ENCODE measurements at regions not wholly inside any gene's neighbourhood (a gene's known extent, or its start where the extent isn't known, plus 50 kb on each side); places are given as distances from the start of the nearest gene placed in this dataset.
A peak's percentile ranks its signal among the peaks of the same experiment; 100 is the strongest.

DNA sequence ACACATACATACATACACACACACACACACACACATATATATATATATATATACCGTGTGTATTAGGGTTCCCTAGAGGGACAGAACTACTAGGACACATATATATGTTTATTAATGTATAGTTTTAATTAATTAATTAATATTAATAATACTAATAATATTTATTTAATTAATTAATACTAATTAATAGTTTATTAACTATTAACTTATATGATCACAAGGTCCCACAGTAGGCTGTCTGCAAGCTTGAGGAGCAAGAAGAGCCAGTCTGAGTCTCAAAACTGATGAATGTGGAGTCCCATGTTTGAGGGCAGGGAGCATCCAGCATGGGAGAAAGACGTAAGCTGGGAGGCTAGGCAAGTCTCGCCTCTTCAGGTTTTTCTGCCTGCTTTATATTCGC lies 398.0 kb upstream of the KIF2A start:
- DNase-seq, result no peak
- no peak for ATAC-seq
- intact Hi-C loops (cut with DNase I), result no loop called here

DNA sequence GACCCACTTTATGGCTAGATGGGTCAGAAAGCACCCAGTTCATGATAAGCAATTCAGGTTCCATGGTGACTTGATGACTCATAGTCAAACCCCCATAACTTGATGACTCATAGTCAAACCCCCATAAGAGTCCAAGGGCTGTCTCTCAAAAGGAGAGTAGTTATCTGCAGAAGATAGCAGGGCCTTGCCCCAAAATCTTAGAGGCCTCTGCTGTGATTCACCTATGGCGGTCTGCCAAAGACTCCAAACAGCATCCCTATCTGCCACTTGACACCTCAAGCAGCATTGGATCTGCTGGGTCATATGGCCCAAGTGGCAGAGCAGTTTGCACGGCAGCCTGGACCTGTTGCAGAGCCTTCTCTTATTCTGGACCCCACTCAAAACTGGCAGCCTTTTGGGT lies 395.2 kb upstream of the KIF2A start:
- DNase-seq, result no peak
- no peak for ATAC-seq
- intact Hi-C loops (cut with DNase I), result no loop called here

DNA sequence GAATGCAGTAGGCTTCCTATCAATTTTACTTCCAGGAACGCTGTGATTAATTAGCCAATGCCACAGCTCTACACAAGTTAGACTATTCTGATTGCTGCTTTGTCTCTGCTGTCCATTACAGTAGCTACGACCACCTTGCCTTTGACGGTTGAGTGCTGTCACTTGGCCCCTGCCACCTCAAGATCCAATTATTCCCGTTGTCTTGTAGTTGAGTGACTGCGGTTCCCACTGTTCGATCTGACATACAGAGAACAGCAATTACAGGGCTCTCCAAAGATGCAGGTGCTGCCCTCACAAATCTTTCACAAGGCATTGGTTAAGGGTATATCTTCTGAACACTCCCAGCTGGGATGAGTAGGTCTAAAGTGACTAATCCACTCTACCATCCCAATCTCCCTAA lies 393.4 kb upstream of the KIF2A start:
- intact Hi-C loops (cut with DNase I), result no loop called here
- no peak for ATAC-seq
- DNase-seq, result no peak

DNA sequence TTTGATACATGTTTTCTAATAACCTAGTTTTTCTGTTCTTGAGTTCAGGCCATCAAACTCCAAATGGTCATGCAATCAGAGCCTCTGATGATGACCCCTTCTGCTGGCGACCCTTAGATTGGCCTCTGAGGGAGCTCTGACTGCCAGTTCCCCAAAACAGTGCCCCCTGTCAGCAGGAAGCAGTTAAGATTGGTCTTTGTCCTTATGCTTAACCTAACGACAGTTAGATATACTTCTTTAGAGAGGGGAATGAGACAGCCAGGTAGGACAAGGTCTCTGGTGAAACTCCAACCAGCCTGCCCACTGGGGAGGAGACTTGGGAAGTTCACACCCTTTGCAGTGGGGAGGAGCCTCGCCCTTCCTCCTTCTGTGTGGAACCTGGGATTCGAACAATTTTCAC lies 390.4 kb upstream of the KIF2A start:
- no peak for DNase-seq
- no peak for ATAC-seq
- intact Hi-C loops (cut with DNase I), result no loop called here

DNA sequence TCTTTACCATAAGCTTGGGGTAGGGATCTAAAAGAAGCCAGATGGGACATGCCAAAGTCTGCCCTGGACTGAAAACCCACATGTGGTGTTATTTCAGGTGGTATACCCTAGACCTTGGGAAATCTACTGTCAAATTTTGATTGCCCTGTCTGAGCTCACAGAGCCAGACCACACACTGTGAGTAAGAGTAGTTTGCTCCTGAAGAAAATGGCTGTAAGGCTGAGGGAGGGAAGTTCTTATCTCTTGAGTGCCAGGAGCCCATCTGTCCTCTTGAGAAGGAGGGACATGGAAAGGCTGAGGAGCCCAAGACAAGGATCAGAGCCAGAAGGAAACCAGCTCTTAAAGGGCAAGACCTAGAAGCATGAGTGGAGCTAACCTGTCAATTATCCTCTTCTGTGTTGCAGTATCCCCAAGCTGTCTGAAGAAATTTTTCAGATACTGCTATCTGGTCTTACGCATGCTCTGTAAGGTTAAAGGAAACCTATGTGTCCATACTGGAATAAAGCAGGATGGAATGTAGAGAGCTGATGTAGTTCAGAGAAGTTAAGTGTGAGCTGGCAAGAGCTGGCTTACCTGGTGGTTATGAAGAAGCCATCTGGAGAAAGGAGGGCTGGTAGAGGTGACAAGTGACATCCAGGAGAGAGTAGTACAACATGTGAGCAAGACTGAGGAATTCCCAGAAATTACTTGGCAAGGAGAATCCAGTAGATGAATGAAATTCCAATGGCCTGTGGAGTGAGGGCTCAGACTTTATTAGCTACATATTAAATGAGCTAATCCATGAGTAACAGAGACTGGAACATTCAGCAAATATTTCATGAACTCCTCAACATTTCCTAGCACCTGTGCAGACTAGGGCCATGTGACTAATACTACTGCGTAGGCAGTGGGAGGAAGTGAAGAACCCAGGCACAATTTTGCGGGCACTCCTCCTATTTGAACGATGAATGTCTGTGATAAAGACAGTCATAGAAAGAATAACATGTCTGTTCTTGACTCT lies 389.1 kb upstream of the KIF2A start:
- ATAC-seq, result no peak
- no peak for DNase-seq
- intact Hi-C loops (cut with DNase I), result no loop called here

DNA sequence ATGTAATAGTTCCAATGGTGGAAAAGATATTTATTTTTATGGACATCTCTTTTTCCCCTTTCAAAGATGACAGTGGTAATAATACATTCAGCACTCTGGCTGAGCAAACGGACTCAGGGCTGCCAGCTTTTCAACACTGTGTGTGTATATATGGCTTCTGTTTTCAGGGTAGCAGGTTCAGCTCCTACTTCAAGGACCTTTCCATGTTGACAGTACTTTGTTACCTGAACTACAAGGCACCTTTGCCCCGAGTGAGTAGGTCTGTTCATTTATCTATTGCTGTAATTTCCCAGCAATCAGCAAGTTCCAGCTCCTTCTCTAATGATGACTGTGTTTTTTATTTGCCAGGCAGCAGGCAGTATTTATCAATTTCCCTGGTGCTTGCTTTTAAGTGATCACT lies 387.4 kb upstream of the KIF2A start:
- intact Hi-C loops (cut with DNase I), result no loop called here
- DNase-seq, result no peak
- ATAC-seq, result no peak

DNA sequence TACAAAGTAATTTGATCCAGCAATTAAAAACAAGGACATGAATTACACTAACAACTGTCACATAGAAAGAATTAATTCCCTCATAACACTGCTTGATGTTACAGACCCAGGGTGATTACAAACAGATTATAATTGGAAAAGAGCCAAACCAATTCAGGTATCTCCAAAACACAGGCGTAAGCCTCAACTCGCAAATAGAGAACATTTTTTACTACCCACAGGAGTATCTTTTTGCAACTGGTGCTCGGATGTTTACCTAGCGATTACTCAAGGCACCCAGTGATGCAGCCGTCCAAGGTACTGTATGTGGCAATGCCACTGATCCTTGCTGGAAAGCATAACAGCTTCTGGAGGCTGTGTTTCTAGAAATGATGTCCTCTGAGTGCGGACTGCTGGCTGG lies 386.1 kb upstream of the KIF2A start:
- DNase-seq (no peak), ATAC-seq (no peak)
- intact Hi-C loops (cut with DNase I), result no loop called here

DNA sequence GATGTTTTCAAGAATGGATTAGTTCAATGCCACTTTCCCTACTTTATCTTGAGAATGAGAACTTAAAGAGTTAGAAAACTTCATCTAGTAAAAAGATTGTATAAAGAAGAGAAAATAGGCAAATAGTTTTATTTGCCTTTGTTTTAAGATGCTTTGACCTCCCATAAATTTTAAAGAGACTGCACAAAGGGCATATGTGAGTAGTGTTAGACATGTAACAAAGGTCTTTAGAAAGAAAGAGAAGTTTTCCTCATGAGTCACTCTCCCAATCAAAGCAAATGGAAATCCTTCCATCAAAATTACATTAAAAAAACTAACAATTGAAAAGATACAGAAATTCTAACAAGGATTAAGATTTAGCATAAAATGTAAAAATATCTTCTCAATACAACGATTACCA lies 381.8 kb upstream of the KIF2A start:
- no peak for DNase-seq
- intact Hi-C loops (cut with DNase I), result no loop called here
- ATAC-seq, result no peak

DNA sequence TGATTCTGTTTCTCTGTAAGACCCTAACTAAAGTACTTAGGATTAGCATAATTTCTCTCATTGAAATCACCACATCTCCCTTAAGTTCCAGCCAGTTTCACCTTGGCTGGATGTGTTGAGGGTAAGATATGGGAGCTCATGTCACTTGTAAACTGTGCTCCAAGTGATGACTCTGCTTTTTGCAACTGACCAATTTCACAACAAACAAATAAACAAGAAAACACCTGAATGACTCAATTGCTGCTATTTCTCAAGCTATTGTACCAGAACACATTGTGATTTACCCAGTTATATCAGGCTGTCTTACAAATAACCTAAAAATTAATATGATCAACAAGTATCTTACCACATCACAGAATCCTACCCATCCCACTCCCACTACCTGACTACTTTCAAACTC lies 379.1 kb upstream of the KIF2A start:
- intact Hi-C loops (cut with DNase I), result no loop called here
- DNase-seq (no peak), ATAC-seq (no peak)

DNA sequence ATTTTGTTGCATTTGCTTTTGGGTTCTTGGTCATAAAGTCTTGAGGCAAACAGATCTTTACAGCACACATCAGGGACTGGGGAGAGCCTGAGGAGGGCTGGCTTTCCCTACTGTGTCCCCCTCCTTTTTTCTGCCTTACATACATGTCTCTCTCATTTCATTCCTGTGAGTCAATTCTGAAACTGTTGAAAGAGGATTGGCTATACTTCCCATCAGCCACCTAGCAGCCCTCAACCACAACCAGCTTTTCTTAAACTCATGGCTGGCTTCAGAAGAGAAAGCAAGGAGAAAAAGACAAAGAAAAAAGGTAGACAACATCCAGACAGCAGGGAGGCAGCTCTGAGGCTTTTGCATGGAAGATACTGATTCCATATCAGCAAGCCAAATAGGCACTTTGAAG lies 374.8 kb upstream of the KIF2A start:
- DNase-seq, result no peak
- intact Hi-C loops (cut with DNase I), result loop anchor here in 1 of 2 donors (5.0 kb wide), 1 partner anchor 1254 kb away; no protein-coding TSS in a partner anchor
- ATAC-seq, result no peak

DNA sequence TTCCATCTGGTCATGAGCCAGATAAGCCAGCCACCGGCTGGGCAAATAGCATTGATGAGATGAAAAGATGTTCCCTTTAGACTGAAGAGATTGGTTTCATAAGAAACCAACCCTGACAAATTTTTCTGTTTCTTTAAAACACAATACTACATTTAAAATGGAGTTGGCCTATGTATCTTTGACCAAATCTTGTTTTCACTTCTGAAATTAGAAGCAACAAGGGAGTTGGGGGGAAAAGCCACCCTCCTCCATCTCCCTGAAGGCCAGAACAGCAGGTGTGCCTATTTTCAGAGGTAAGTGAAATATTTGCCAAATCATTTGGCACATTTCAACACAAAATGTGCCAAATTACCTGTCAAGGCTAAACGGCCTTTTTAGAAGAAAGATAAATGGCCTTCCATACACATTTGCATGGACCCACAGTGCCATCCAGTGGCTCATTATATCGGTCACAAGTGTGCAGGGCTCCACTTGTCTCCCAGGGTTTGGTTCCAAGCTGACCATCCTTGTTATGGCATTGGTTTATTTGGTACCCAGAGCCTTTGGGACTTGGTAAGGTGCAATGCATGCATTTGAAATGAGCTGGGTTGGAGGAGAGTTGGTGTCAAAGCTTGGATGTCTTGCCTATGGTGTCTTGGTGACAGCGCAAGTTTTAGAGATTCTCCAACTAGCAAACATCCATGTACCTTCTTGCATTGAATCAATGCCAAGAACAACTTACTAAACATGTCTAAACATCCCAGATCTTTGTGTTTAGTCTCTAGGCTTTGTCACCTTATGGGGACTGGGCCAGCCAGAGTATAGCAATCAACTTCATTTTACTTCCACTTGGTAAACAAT lies 372.0 kb upstream of the KIF2A start:
- ATAC-seq (peak; percentile 53 to 68), DNase-seq (peak; percentile 22)
- intact Hi-C loops (cut with DNase I), result loop anchor here in 1 of 2 donors (5.0 kb wide), 1 partner anchor 1257 kb away; no protein-coding TSS in a partner anchor

DNA sequence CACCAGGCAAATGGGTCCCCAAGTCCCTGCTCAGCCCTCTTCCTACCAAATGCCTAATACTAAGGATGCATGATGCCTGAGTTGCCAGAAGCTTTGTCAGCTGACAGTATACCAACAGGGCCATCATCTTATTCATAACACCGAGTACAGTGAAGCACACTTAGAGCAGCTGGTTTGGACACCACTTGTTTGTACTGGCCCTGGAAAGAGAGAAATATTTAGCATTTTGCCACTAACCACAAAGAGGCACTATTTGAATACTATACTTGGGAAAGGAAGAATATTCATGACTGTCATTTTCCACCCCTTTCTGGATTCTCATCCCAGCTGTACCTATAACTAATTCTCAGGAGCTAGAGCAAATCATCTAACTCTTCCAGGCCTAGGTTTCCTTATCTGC lies 364.4 kb upstream of the KIF2A start:
- DNase-seq, result no peak
- intact Hi-C loops (cut with DNase I), result no loop called here

DNA sequence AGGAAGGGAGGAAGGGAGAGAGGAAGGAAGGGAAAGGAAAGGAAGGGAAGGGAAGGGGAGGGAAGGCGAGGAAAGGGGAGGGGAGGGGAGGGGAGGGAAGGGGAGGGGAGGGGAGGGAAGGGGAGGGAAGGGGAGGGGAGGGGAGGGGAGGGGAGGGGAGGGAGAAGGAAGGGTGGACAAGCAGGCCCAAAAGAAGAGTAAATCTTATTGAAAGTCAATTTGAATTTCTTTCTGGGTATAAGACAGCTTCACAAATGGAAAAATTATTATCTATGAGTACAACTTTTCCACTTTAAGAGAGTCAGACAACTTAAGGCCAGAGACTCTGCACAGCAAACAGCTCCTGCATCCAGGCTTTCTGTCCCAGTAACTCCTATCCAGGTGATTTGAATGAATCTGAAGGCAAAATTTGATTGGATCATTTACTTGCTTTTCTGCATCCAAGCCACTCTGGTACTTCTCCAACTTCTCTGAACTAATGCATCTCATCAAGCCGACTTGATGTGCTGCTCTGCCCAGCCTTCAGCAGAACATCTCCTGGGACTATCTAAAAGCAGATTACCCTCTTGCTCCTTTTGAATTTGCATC lies 363.4 kb upstream of the KIF2A start:
- no peak for ATAC-seq
- no peak for DNase-seq
- intact Hi-C loops (cut with DNase I), result no loop called here

More for the DNA sequence above, 364.4 kb upstream of the KIF2A start:
- no peak for ATAC-seq

DNA sequence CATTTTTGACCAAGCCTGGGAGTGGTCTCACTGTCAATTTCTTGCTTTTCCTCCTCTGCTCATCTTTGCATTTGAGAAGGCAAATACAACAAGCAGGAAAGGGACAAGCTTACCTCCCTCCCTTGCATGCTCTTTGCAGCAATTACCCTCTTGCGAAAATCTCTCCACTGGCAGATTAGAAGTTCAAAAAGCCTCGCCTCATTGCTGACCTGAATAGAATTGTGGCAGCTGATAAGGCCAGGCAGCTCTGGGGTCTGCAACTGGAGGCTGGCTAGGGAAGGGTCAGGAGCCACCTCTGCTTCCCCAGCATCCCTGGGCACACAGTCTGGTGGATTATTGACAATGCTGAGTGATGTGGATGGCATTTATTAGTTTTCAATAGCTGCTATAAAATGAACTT lies 362.3 kb upstream of the KIF2A start:
- intact Hi-C loops (cut with DNase I), result no loop called here
- DNase-seq, result no peak
- no peak for ATAC-seq

DNA sequence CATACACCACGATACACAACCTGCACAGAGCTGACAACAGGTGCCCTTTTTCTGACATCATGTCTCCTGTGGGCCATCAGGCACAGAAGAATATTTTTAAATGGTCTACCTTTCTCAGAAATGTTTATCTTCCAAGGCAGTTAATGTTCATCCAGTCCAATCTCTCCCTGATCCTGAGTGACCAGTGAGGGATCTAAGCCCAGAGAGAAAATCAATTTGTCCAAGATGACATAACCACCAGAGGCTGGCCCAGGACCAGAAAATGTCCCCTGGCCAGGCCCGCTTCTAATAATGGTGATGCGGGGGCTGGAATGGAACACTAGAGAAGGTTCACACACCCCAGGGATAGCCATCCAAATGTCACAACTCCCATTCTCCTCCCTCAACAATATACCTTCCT lies 357.9 kb upstream of the KIF2A start:
- ATAC-seq, result no peak
- DNase-seq, result no peak
- intact Hi-C loops (cut with DNase I), result no loop called here

DNA sequence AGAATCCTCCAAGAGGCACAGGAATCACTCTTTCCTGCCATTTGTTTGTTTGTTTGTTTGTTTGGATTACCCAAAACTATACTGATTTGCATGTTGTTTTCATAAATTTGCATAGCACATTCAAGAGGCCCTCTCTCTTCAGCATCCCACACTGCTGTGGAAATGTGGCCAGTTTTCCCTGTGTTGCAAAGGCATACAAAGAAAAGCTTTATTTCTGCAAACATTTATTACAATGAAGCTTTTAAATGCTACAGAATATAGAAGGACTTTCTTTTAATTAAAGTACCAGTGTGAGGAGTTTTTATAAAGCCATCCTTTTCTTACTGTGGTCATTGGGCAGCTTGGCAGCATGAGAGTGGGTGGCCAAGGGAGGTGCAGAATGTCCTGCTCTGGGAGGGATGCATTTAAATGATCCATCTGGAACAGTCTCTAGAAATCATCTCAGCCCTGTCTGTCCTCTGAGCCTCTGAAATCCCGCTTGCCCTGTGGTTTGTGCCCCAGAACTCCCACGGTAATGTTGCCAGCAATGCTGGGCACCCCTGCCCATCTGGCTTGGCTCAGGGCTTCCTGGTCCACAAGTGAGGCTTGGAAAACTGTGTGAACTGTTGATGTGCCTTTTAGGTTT lies 356.8 kb upstream of the KIF2A start:
- ATAC-seq, result no peak
- DNase-seq, result no peak
- intact Hi-C loops (cut with DNase I), result no loop called here

DNA sequence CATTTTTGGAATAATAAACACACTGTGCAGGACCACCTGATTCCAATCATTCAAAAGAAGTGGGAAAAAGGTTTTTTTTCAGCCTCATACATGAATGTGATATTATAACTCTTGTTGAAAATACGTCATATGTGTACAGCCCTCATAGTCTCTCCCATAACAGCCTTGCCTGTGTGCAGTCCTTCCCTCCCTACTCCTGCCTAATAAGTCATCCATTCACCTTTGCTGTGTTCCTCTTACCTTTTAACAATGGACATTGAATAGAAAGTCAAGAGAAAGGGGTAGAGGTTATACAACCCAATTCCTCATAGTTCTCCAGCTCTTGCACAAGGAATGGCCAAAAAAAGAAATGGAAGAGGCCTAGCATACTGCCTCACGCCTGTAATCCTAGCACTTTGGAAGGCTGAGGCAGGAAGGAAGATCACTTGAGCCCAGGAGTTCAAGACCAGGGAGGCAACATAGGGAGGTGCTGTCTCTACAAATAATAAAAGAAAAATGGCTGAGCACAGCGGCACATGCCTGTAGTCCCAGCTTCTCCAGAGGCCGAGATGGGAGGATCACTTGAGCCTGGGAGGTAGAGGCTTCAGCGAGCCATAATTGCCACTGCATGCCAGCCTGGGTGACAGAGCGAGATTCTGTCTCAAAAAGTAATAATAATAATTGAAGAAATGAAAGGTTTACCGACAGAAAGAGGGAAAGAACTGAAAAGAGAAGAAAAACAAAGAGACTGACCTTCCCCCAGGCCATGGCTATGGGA lies 356.1 kb upstream of the KIF2A start:
- intact Hi-C loops (cut with DNase I), result no loop called here
- ATAC-seq, result no peak
- DNase-seq, result no peak

DNA sequence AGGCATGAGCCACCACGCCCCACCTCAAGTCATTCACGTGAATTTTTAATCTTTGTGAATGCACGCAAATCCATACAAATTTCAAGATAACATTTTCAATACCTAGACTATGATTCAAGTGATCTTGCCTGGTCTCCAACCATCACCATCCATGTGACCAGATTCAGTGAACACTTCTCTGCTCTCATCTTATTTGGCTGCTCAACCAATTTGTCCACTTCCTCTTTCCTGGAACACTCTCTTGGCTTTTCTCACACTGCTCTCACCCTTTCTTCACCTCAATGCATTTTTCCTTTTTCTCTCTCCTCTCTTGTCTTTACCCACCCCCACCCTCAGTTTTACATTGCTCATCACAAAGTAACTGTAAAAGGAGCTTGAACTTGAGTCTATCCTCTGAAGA lies 354.7 kb upstream of the KIF2A start:
- intact Hi-C loops (cut with DNase I), result no loop called here
- ATAC-seq (no peak), DNase-seq (no peak)

DNA sequence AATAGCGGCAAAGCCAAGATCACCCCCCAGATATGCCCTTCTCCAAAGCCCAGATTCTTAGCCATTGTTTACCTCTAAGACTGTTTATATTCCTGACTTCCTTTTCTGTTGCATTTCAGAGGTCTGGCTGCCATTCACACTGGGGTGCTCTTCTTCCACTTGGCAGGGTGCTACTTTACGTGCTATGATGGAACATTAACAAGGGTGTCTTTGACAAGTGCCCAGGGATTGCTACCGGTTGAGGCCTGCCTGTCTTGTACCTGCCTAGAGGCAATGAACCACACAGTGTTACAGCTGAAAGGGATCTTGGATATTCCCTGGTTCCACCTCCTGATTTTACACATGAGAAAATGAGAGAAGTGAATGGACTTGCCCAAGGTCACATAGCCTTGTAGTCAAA lies 352.1 kb upstream of the KIF2A start:
- intact Hi-C loops (cut with DNase I), result no loop called here
- DNase-seq, result no peak
- no peak for ATAC-seq

All from left cardiac atrium (tissue), 4 donors.